ENCODE measurements at regions not wholly inside any gene's neighbourhood (a gene's known extent, or its start where the extent isn't known, plus 50 kb on each side); places are given as distances from the start of the nearest gene placed in this dataset.
"Not testable (repeated sequence)": the region's sequence is repeated elsewhere in the genome, so short reads cannot be mapped to it uniquely, and the experiment has no call there.

- H3K4me2 ChIP-seq (ENCODE audit: low read depth, low read length) = no peak overlapping the region
- TF ChIP-seq EZH2phosphoT487 (IDR thresholded peaks at IDR 0.05; ENCODE audit: low read length) (no peak), CTCF (IDR thresholded peaks at IDR 0.05; ENCODE audit: low read length) (no peak), EZH2 (optimal IDR thresholded peaks at IDR 0.05; ENCODE audit: low read depth, low read length) (no peak)
- no peaks in the 10 kb centered on the region for H3K27me3 ChIP-seq (replicated peaks; ENCODE audit: insufficient read depth, low read length)
- H2AFZ ChIP-seq (ENCODE audit: low read length) = no peak overlapping the region
- no peaks in the 10 kb centered on the region for H3K79me2 ChIP-seq (ENCODE audit: low read length)
- no peak overlapping the region for H3K27ac ChIP-seq (ENCODE audit: low read length)
- H3K4me1 ChIP-seq (ENCODE audit: low read length) = no peaks in the 10 kb centered on the region
- H3K9ac ChIP-seq (ENCODE audit: low read length) = no peak overlapping the region
- H3K4me3 ChIP-seq (ENCODE audit: low read length) = no peak overlapping the region
- no peaks in the 10 kb centered on the region for H4K20me1 ChIP-seq (ENCODE audit: insufficient read depth, low read length)
- H3K9me2 ChIP-seq (replicated peaks; ENCODE audit: insufficient read depth, low read length) = no peaks in the 10 kb centered on the region
- no peaks in the 10 kb centered on the region for H3K36me3 ChIP-seq (replicated peaks; ENCODE audit: insufficient read depth, low read length)
- no peaks in the 10 kb centered on the region for H3F3A ChIP-seq (ENCODE audit: insufficient read depth, low read length)
- no peak for DNase-seq
- H3K9me3 ChIP-seq (replicated peaks; ENCODE audit: insufficient read depth, low read length) = no peaks in the 10 kb centered on the region
These were observed 1299.4 kb upstream of the MAP3K7 start for GRCh38 chr6:91886183-91886795.

- not testable (repeated sequence) for H3K79me2 ChIP-seq (ENCODE audit: low read length); H3K9me2 ChIP-seq (replicated peaks; ENCODE audit: insufficient read depth, low read length); H4K20me1 ChIP-seq (ENCODE audit: insufficient read depth, low read length); H3K27me3 ChIP-seq (replicated peaks; ENCODE audit: insufficient read depth, low read length); H3K4me2 ChIP-seq (ENCODE audit: low read depth, low read length); H3F3A ChIP-seq (ENCODE audit: insufficient read depth, low read length); H2AFZ ChIP-seq (ENCODE audit: low read length); H3K36me3 ChIP-seq (replicated peaks; ENCODE audit: insufficient read depth, low read length); H3K4me1 ChIP-seq (ENCODE audit: low read length); H3K9me3 ChIP-seq (replicated peaks; ENCODE audit: insufficient read depth, low read length); H3K9ac ChIP-seq (ENCODE audit: low read length); DNase-seq; H3K4me3 ChIP-seq (ENCODE audit: low read length); H3K27ac ChIP-seq (ENCODE audit: low read length)
These were observed 1294.9 kb upstream of the MAP3K7 start for GRCh38 chr6:91881791-91882190.

- DNase-seq = no peak
- TF ChIP-seq EZH2 (optimal IDR thresholded peaks at IDR 0.05; ENCODE audit: low read depth, low read length) (no peak), EZH2phosphoT487 (IDR thresholded peaks at IDR 0.05; ENCODE audit: low read length) (no peak), CTCF (IDR thresholded peaks at IDR 0.05; ENCODE audit: low read length) (no peak)
- no peaks in the 10 kb centered on the region for H3K9me3 ChIP-seq (replicated peaks; ENCODE audit: insufficient read depth, low read length)
- H4K20me1 ChIP-seq (ENCODE audit: insufficient read depth, low read length) = no peaks in the 10 kb centered on the region
- H3K27me3 ChIP-seq (replicated peaks; ENCODE audit: insufficient read depth, low read length) = no peaks in the 10 kb centered on the region
- H3K9me2 ChIP-seq (replicated peaks; ENCODE audit: insufficient read depth, low read length) = no peaks in the 10 kb centered on the region
- no peaks in the 10 kb centered on the region for H3K36me3 ChIP-seq (replicated peaks; ENCODE audit: insufficient read depth, low read length)
- H3K4me2 ChIP-seq (ENCODE audit: low read depth, low read length) = no peak overlapping the region
- no peak overlapping the region for H3K4me3 ChIP-seq (ENCODE audit: low read length)
- H3F3A ChIP-seq (ENCODE audit: insufficient read depth, low read length) = no peaks in the 10 kb centered on the region
- no peaks in the 10 kb centered on the region for H3K4me1 ChIP-seq (ENCODE audit: low read length)
- H3K9ac ChIP-seq (ENCODE audit: low read length) = no peak overlapping the region
- H3K27ac ChIP-seq (ENCODE audit: low read length) = no peak overlapping the region
- H3K79me2 ChIP-seq (ENCODE audit: low read length) = no peaks in the 10 kb centered on the region
- H2AFZ ChIP-seq (ENCODE audit: low read length) = no peak overlapping the region
These were observed 1292.6 kb upstream of the MAP3K7 start for GRCh38 chr6:91879386-91879995.

- Histone ChIP-seq H3F3A (ENCODE audit: insufficient read depth, low read length) (no peaks in the 10 kb centered on the region), H3K4me2 (ENCODE audit: low read depth, low read length) (no peak overlapping the region), H3K9ac (ENCODE audit: low read length) (no peak overlapping the region)
These were observed 1291.1 kb upstream of the MAP3K7 start for GRCh38 chr6:91877994-91878393.

More at GRCh38 chr6:91877994-91878393, 1291.1 kb upstream of the MAP3K7 start:
- Histone ChIP-seq H3K4me3 (ENCODE audit: low read length) (no peak overlapping the region), H3K36me3 (replicated peaks; ENCODE audit: insufficient read depth, low read length) (no peaks in the 10 kb centered on the region), H4K20me1 (ENCODE audit: insufficient read depth, low read length) (no peaks in the 10 kb centered on the region), H2AFZ (ENCODE audit: low read length) (no peak overlapping the region), H3K9me3 (replicated peaks; ENCODE audit: insufficient read depth, low read length) (no peaks in the 10 kb centered on the region), H3K27ac (ENCODE audit: low read length) (no peak overlapping the region), H3K4me1 (ENCODE audit: low read length) (no peaks in the 10 kb centered on the region), H3K79me2 (ENCODE audit: low read length) (no peaks in the 10 kb centered on the region), H3K9me2 (replicated peaks; ENCODE audit: insufficient read depth, low read length) (no peaks in the 10 kb centered on the region), H3K27me3 (replicated peaks; ENCODE audit: insufficient read depth, low read length) (no peaks in the 10 kb centered on the region)
- TF ChIP-seq CTCF (IDR thresholded peaks at IDR 0.05; ENCODE audit: low read length) (no peak), EZH2phosphoT487 (IDR thresholded peaks at IDR 0.05; ENCODE audit: low read length) (no peak), EZH2 (optimal IDR thresholded peaks at IDR 0.05; ENCODE audit: low read depth, low read length) (no peak)
- no peak for DNase-seq

Measured in MM.1S (cell line).